ENCODE measurements at regions not wholly inside any gene's neighbourhood (a gene's known extent, or its start where the extent isn't known, plus 50 kb on each side); places are given as distances from the start of the nearest gene placed in this dataset.

- Histone ChIP-seq H3K4me3 (ENCODE audit: low read depth, low read length) (no peak overlapping the region), H3K14ac (ENCODE audit: low read length) (no peak overlapping the region), H2BK120ac (ENCODE audit: insufficient read depth, low read length, poor library complexity) (no peak overlapping the region), H3K79me1 (ENCODE audit: low read length) (peaks cover 8% of the 10 kb centered on the region), H3K36me3 (ENCODE audit: control insufficient read depth in 1 of 2, insufficient read depth in 2 of 2, low read length in 2 of 2) (no peaks in the 10 kb centered on the region), H4K12ac (ENCODE audit: low read depth, low read length) (no peak overlapping the region), H3K27me3 (ENCODE audit: insufficient read depth, low read length) (no peaks in the 10 kb centered on the region), H2AFZ (ENCODE audit: insufficient read depth, low read length, poor library complexity) (no peak overlapping the region), H4K8ac (ENCODE audit: low read depth, low read length) (no peak overlapping the region), H2BK5ac (ENCODE audit: low read depth, low read length, poor library complexity) (no peak overlapping the region), H2BK12ac (ENCODE audit: low read length) (no peak overlapping the region), H3K23ac (ENCODE audit: low read length) (no peak overlapping the region), H3K9me3 (ENCODE audit: insufficient read depth, low read depth, low read length) (peaks cover 1% of the 10 kb centered on the region), H4K91ac (ENCODE audit: low read depth, low read length) (no peak overlapping the region), H3K18ac (ENCODE audit: low read length) (no peak overlapping the region), H3K27ac (ENCODE audit: low read depth, low read length) (no peak overlapping the region), H3K9ac (ENCODE audit: low read length) (no peak overlapping the region), H3K4ac (ENCODE audit: low read depth, low read length) (no peak overlapping the region), H3K79me2 (ENCODE audit: control insufficient read depth, insufficient read depth, low read length, poor library complexity) (no peaks in the 10 kb centered on the region), H2AK5ac (ENCODE audit: low read length) (no peak overlapping the region), H3K4me2 (ENCODE audit: low read length) (no peak overlapping the region), H3K4me1 (ENCODE audit: control insufficient read depth in 1 of 2, insufficient read depth in 2 of 2, low read length in 2 of 2) (peaks cover 8 to 11% of the 10 kb centered on the region in 2 experiments)
- no peak for DNase-seq
- no CpG with 5 or more reads among the region's 4 CpGs for WGBS (ENCODE audit: extremely low coverage, insufficient coverage, insufficient read length)
Observed at GRCh38 chr6:106771822-106772221, 142.4 kb downstream of the QRSL1 start.

GRCh38 chr6:106770663-106771062 is 141.3 kb downstream of the QRSL1 start:
- no peak overlapping the region for H2AK5ac ChIP-seq (ENCODE audit: low read length)
- no peak overlapping the region for H2BK120ac ChIP-seq (ENCODE audit: insufficient read depth, low read length, poor library complexity)
- WGBS (ENCODE audit: extremely low coverage, insufficient coverage, insufficient read length) = no CpG with 5 or more reads among the region's 1 CpG
- H3K9me3 ChIP-seq (ENCODE audit: insufficient read depth, low read depth, low read length) = peaks cover 1% of the 10 kb centered on the region
- no peak overlapping the region for H4K12ac ChIP-seq (ENCODE audit: low read depth, low read length)
- no peak overlapping the region for H3K9ac ChIP-seq (ENCODE audit: low read length)
- H3K23ac ChIP-seq (ENCODE audit: low read length) = no peak overlapping the region
- H4K8ac ChIP-seq (ENCODE audit: low read depth, low read length) = no peak overlapping the region
- peaks cover 8% of the 10 kb centered on the region for H3K79me1 ChIP-seq (ENCODE audit: low read length)
- DNase-seq = no peak
- H4K91ac ChIP-seq (ENCODE audit: low read depth, low read length) = no peak overlapping the region
- no peak overlapping the region for H3K4ac ChIP-seq (ENCODE audit: low read depth, low read length)
- no peaks in the 10 kb centered on the region for H3K36me3 ChIP-seq (ENCODE audit: control insufficient read depth in 1 of 2, insufficient read depth in 2 of 2, low read length in 2 of 2)
- peaks cover 8 to 11% of the 10 kb centered on the region in 2 experiments for H3K4me1 ChIP-seq (ENCODE audit: control insufficient read depth in 1 of 2, insufficient read depth in 2 of 2, low read length in 2 of 2)
- H2BK5ac ChIP-seq (ENCODE audit: low read depth, low read length, poor library complexity) = no peak overlapping the region
- H3K27ac ChIP-seq (ENCODE audit: low read depth, low read length) = no peak overlapping the region
- H3K18ac ChIP-seq (ENCODE audit: low read length) = no peak overlapping the region
- no peak overlapping the region for H2AFZ ChIP-seq (ENCODE audit: insufficient read depth, low read length, poor library complexity)
- no peak overlapping the region for H3K14ac ChIP-seq (ENCODE audit: low read length)
- no peaks in the 10 kb centered on the region for H3K79me2 ChIP-seq (ENCODE audit: control insufficient read depth, insufficient read depth, low read length, poor library complexity)
- H2BK12ac ChIP-seq (ENCODE audit: low read length) = no peak overlapping the region
- no peak overlapping the region for H3K4me2 ChIP-seq (ENCODE audit: low read length)
- H3K4me3 ChIP-seq (ENCODE audit: low read depth, low read length) = no peak overlapping the region
- no peaks in the 10 kb centered on the region for H3K27me3 ChIP-seq (ENCODE audit: insufficient read depth, low read length)

DNA sequence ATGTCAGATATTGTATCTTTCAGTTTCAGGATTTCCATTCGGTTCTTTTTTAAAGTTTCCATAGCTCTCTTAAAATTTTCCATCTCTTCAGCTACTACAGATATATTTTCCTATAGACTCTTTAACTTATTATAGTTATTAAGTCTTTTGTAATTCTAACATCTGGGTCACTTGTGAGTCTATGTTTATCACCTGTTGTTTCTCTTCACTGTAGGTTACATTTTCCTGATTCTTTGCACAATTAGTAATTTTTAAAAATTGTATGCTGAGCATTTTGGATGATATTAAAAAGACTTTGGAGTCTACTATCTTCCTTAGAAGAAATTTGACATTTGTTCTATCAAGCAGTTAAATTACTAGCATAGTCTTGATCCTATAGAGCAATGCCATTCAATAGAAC is 140.7 kb downstream of the QRSL1 start:
- DNase-seq = no peak
- no peak overlapping the region for H4K8ac ChIP-seq (ENCODE audit: low read depth, low read length)
- H3K4me2 ChIP-seq (ENCODE audit: low read length) = no peak overlapping the region
- peaks cover 1% of the 10 kb centered on the region for H3K9me3 ChIP-seq (ENCODE audit: insufficient read depth, low read depth, low read length)
- H3K14ac ChIP-seq (ENCODE audit: low read length) = no peak overlapping the region
- H3K79me2 ChIP-seq (ENCODE audit: control insufficient read depth, insufficient read depth, low read length, poor library complexity) = no peaks in the 10 kb centered on the region
- no peaks in the 10 kb centered on the region for H3K27me3 ChIP-seq (ENCODE audit: insufficient read depth, low read length)
- no peak overlapping the region for H2BK12ac ChIP-seq (ENCODE audit: low read length)
- no peak overlapping the region for H4K91ac ChIP-seq (ENCODE audit: low read depth, low read length)
- H4K12ac ChIP-seq (ENCODE audit: low read depth, low read length) = no peak overlapping the region
- no peak overlapping the region for H2AK5ac ChIP-seq (ENCODE audit: low read length)
- no CpG with 5 or more reads among the region's 1 CpG for WGBS (ENCODE audit: extremely low coverage, insufficient coverage, insufficient read length)
- no peaks in the 10 kb centered on the region for H3K36me3 ChIP-seq (ENCODE audit: control insufficient read depth in 1 of 2, insufficient read depth in 2 of 2, low read length in 2 of 2)
- no peak overlapping the region for H3K9ac ChIP-seq (ENCODE audit: low read length)
- no peak overlapping the region for H2BK120ac ChIP-seq (ENCODE audit: insufficient read depth, low read length, poor library complexity)
- no peak overlapping the region for H3K18ac ChIP-seq (ENCODE audit: low read length)
- H3K4me1 ChIP-seq (ENCODE audit: control insufficient read depth in 1 of 2, insufficient read depth in 2 of 2, low read length in 2 of 2) = peaks cover 8 to 11% of the 10 kb centered on the region in 2 experiments
- H2BK5ac ChIP-seq (ENCODE audit: low read depth, low read length, poor library complexity) = no peak overlapping the region
- H3K23ac ChIP-seq (ENCODE audit: low read length) = no peak overlapping the region
- peaks cover 8% of the 10 kb centered on the region for H3K79me1 ChIP-seq (ENCODE audit: low read length)
- H3K4ac ChIP-seq (ENCODE audit: low read depth, low read length) = no peak overlapping the region
- no peak overlapping the region for H3K4me3 ChIP-seq (ENCODE audit: low read depth, low read length)
- H3K27ac ChIP-seq (ENCODE audit: low read depth, low read length) = no peak overlapping the region
- no peak overlapping the region for H2AFZ ChIP-seq (ENCODE audit: insufficient read depth, low read length, poor library complexity)

GRCh38 chr6:106767271-106767670 is 137.9 kb downstream of the QRSL1 start:
- Histone ChIP-seq H3K4me3 (ENCODE audit: low read depth, low read length) (no peak overlapping the region), H2BK120ac (ENCODE audit: insufficient read depth, low read length, poor library complexity) (no peak overlapping the region), H3K9ac (ENCODE audit: low read length) (no peak overlapping the region), H3K36me3 (ENCODE audit: control insufficient read depth in 1 of 2, insufficient read depth in 2 of 2, low read length in 2 of 2) (no peaks in the 10 kb centered on the region), H3K27ac (ENCODE audit: low read depth, low read length) (no peak overlapping the region), H2BK5ac (ENCODE audit: low read depth, low read length, poor library complexity) (no peak overlapping the region), H3K23ac (ENCODE audit: low read length) (no peak overlapping the region), H2AFZ (ENCODE audit: insufficient read depth, low read length, poor library complexity) (no peak overlapping the region), H3K4me1 (ENCODE audit: control insufficient read depth in 1 of 2, insufficient read depth in 2 of 2, low read length in 2 of 2) (no peaks in the 10 kb centered on the region), H2AK5ac (ENCODE audit: low read length) (no peak overlapping the region), H2BK12ac (ENCODE audit: low read length) (no peak overlapping the region), H3K4me2 (ENCODE audit: low read length) (no peak overlapping the region), H4K8ac (ENCODE audit: low read depth, low read length) (no peak overlapping the region), H3K27me3 (ENCODE audit: insufficient read depth, low read length) (no peaks in the 10 kb centered on the region), H3K79me2 (ENCODE audit: control insufficient read depth, insufficient read depth, low read length, poor library complexity) (no peaks in the 10 kb centered on the region), H3K14ac (ENCODE audit: low read length) (no peak overlapping the region), H3K79me1 (ENCODE audit: low read length) (no peaks in the 10 kb centered on the region), H3K18ac (ENCODE audit: low read length) (no peak overlapping the region), H4K91ac (ENCODE audit: low read depth, low read length) (no peak overlapping the region), H3K9me3 (ENCODE audit: insufficient read depth, low read depth, low read length) (peaks cover 1% of the 10 kb centered on the region), H4K12ac (ENCODE audit: low read depth, low read length) (no peak overlapping the region), H3K4ac (ENCODE audit: low read depth, low read length) (no peak overlapping the region)
- no CpG with 5 or more reads among the region's 1 CpG for WGBS (ENCODE audit: extremely low coverage, insufficient coverage, insufficient read length)
- DNase-seq = no peak
